22Rv1 (cell line): ENCODE measurements at regions not wholly inside any gene's neighbourhood (a gene's known extent, or its start where the extent isn't known, plus 50 kb on each side); places are given as distances from the start of the nearest gene placed in this dataset.

Source experiments
- CTCF ChIP-seq: fragments of 450-650 bp; IDR thresholded peaks from 2 replicates; pipeline ENCODE4 v1.5.1; 2017; ENCODE audit warnings: mild to moderate bottlenecking
- ZFX ChIP-seq: fragments of 450-650 bp; IDR thresholded peaks from 2 replicates; pipeline ENCODE4 v1.6.1; 2017; ENCODE audit warnings: antibody characterized with exemption, borderline replicate concordance

- TF ChIP-seq CTCF (no peak), ZFX (no peak)
Measured at GRCh38 chr14:53430870-53431269, 277.7 kb upstream of the DDHD1 start.
